ENCODE measurements at regions not wholly inside any gene's neighbourhood (a gene's known extent, or its start where the extent isn't known, plus 50 kb on each side); places are given as distances from the start of the nearest gene placed in this dataset.

GRCh38 chr5:174378121-174378874, 332.8 kb downstream of the NSG2 start:
- Mint-ChIP-seq H3K27me3 (ENCODE audit: insufficient read depth) (no peaks in the 10 kb centered on the region), H3K36me3 (ENCODE audit: low read depth) (no peaks in the 10 kb centered on the region), H3K4me3 (no peak overlapping the region), H3K9me3 (peaks cover 4% of the 10 kb centered on the region), H3K27ac (no peak overlapping the region), H3K4me1 (peaks cover 3% of the 10 kb centered on the region)
- H3K4me1 ChIP-seq (ENCODE audit: control insufficient read depth, insufficient read depth, low read length), result no peaks in the 10 kb centered on the region
- H3K27ac ChIP-seq (ENCODE audit: low read depth, low read length), result no peak overlapping the region
- H3K36me3 ChIP-seq (ENCODE audit: control insufficient read depth, insufficient read depth, low read length), result no peaks in the 10 kb centered on the region
- 92 to 97% methylated on average over 3 to 4 of the region's 4 CpGs for WGBS, 2 experiments (ENCODE audit: insufficient coverage in 1 of 2, insufficient read length in 1 of 2)
- H3K27me3 ChIP-seq (ENCODE audit: control insufficient read depth, insufficient read depth, low read length, poor library complexity, severe bottlenecking), result no peaks in the 10 kb centered on the region
- no peak for TF ChIP-seq CTCF (conservative IDR thresholded peaks at IDR 0.05)
- no peak for DNase-seq
- H3K9ac ChIP-seq (ENCODE audit: extremely low read depth, low read length, poor library complexity, severe bottlenecking), result no peak overlapping the region
- H3K9me3 ChIP-seq (ENCODE audit: control insufficient read depth, low read length), result peaks cover 8% of the 10 kb centered on the region
- H3K4me3 ChIP-seq (ENCODE audit: low read length), result no peak overlapping the region

GRCh38 chr5:174380311-174380710, 334.8 kb downstream of the NSG2 start:
- Histone ChIP-seq H3K4me3 (ENCODE audit: low read length) (no peak overlapping the region), H3K9ac (ENCODE audit: extremely low read depth, low read length, poor library complexity, severe bottlenecking) (no peak overlapping the region), H3K27ac (ENCODE audit: low read depth, low read length) (no peak overlapping the region), H3K4me1 (ENCODE audit: control insufficient read depth, insufficient read depth, low read length) (no peaks in the 10 kb centered on the region), H3K27me3 (ENCODE audit: control insufficient read depth, insufficient read depth, low read length, poor library complexity, severe bottlenecking) (no peaks in the 10 kb centered on the region), H3K36me3 (ENCODE audit: control insufficient read depth, insufficient read depth, low read length) (no peaks in the 10 kb centered on the region), H3K9me3 (ENCODE audit: control insufficient read depth, low read length) (peaks cover 8% of the 10 kb centered on the region)
- DNase-seq, result no peak
- H3K4me3 Mint-ChIP-seq, result no peak overlapping the region
- H3K36me3 Mint-ChIP-seq (ENCODE audit: low read depth), result no peaks in the 10 kb centered on the region
- H3K27me3 Mint-ChIP-seq (ENCODE audit: insufficient read depth), result no peaks in the 10 kb centered on the region
- peaks cover 4% of the 10 kb centered on the region for H3K9me3 Mint-ChIP-seq
- WGBS, 2 experiments (ENCODE audit: insufficient coverage in 1 of 2, insufficient read length in 1 of 2), result 92 to 100% methylated on average over 1 to 2 of the region's 2 CpGs
- H3K27ac Mint-ChIP-seq, result no peak overlapping the region
- no peak for TF ChIP-seq CTCF (conservative IDR thresholded peaks at IDR 0.05)
- peaks cover 6% of the 10 kb centered on the region for H3K4me1 Mint-ChIP-seq

GRCh38 chr5:174381241-174381640, 335.7 kb downstream of the NSG2 start:
- Histone ChIP-seq H3K9ac (ENCODE audit: extremely low read depth, low read length, poor library complexity, severe bottlenecking) (no peak overlapping the region), H3K27ac (ENCODE audit: low read depth, low read length) (no peak overlapping the region), H3K4me1 (ENCODE audit: control insufficient read depth, insufficient read depth, low read length) (no peaks in the 10 kb centered on the region), H3K36me3 (ENCODE audit: control insufficient read depth, insufficient read depth, low read length) (no peaks in the 10 kb centered on the region), H3K27me3 (ENCODE audit: control insufficient read depth, insufficient read depth, low read length, poor library complexity, severe bottlenecking) (no peaks in the 10 kb centered on the region), H3K4me3 (ENCODE audit: low read length) (no peak overlapping the region), H3K9me3 (ENCODE audit: control insufficient read depth, low read length) (peaks cover 8% of the 10 kb centered on the region)
- peaks cover 6% of the 10 kb centered on the region for H3K4me1 Mint-ChIP-seq
- H3K27ac Mint-ChIP-seq, result no peak overlapping the region
- no peaks in the 10 kb centered on the region for H3K36me3 Mint-ChIP-seq (ENCODE audit: low read depth)
- H3K4me3 Mint-ChIP-seq, result no peak overlapping the region
- no peak for DNase-seq
- no peak for TF ChIP-seq CTCF (conservative IDR thresholded peaks at IDR 0.05)
- 93 to 100% methylated on average over 2 to 4 of the region's 4 CpGs for WGBS, 2 experiments (ENCODE audit: insufficient coverage in 1 of 2, insufficient read length in 1 of 2)
- H3K27me3 Mint-ChIP-seq (ENCODE audit: insufficient read depth), result no peaks in the 10 kb centered on the region
- H3K9me3 Mint-ChIP-seq, result peaks cover 4% of the 10 kb centered on the region

Data from endodermal cell (in vitro differentiated cells).